ENCODE measurements at regions not wholly inside any gene's neighbourhood (a gene's known extent, or its start where the extent isn't known, plus 50 kb on each side); places are given as distances from the start of the nearest gene placed in this dataset.

DNA sequence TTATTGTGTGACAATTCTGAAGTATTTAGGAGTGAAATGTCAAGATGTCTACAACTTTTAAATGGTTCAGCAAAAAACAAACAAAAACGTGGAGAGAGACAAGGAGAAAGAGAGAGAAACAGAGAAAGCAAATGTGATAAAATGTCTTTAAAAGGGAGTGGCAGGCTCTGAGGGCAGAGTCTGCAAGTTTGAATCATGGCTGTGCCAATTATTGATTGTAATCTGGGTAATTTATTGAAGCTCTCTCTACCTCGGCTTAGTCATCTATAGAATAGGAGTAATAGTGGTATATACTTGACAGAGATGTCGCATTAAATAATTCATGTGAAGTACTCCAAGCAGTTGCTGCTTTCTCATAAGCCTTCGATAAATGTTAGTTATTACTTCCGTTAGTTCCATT lies 61.3 kb upstream of the ARID1B start:
- no peak overlapping the region for H3K4me3 ChIP-seq (ENCODE audit: low read depth, low read length)
- TF ChIP-seq, protein P1, sequence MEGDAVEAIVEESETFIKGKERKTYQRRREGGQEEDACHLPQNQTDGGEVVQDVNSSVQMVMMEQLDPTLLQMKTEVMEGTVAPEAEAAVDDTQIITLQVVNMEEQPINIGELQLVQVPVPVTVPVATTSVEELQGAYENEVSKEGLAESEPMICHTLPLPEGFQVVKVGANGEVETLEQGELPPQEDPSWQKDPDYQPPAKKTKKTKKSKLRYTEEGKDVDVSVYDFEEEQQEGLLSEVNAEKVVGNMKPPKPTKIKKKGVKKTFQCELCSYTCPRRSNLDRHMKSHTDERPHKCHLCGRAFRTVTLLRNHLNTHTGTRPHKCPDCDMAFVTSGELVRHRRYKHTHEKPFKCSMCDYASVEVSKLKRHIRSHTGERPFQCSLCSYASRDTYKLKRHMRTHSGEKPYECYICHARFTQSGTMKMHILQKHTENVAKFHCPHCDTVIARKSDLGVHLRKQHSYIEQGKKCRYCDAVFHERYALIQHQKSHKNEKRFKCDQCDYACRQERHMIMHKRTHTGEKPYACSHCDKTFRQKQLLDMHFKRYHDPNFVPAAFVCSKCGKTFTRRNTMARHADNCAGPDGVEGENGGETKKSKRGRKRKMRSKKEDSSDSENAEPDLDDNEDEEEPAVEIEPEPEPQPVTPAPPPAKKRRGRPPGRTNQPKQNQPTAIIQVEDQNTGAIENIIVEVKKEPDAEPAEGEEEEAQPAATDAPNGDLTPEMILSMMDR (IDR thresholded peaks at IDR 0.05; ENCODE audit: insufficient read depth, low read depth, low read length, missing control alignments) = no peak
- no peak for DNase-seq (ENCODE audit: low read depth)

DNA sequence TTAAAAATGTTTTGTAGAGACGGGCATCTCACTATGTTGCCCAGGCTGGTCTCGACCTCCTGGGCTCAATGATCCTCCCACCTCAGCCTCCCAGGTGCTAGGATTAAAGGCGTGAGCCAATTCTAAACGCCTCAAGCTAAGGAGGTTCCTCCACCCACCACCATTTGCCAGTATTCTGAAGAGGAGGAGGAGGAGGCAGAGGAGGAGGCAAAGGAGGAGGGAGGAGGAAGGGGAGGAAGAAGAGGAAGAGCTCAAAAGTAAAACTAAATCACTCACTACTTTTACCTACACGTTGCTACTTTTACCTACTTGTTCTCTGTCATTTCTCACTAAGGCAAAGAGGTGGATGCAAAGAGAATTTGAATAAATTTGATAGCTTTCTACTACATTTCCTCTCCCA lies 63.6 kb upstream of the ARID1B start:
- TF ChIP-seq, protein P1 (IDR thresholded peaks at IDR 0.05; ENCODE audit: insufficient read depth, low read depth, low read length, missing control alignments) = no peak
- no peak for DNase-seq (ENCODE audit: low read depth)
- H3K4me3 ChIP-seq (ENCODE audit: low read depth, low read length) = no peak overlapping the region

DNA sequence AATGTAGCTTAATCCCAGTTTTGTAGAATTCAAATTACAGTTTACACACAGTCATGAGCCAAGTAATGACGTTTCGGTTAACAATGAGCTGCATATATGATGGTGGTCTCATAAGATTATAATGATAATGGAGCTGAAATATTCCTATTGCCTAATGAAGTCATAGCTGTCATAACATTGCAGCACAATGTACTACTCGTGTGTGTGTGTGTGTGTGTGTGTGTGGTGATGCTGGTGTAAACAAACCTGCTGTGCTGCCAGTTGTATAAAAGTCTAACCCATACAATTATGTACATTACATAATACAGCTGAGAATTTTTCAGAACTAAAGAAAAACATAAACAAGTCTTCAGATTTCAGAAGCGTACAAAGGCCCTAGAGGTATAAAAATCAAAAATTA lies 66.7 kb upstream of the ARID1B start:
- TF ChIP-seq, protein P1 (IDR thresholded peaks at IDR 0.05; ENCODE audit: insufficient read depth, low read depth, low read length, missing control alignments) = no peak
- no peak overlapping the region for H3K4me3 ChIP-seq (ENCODE audit: low read depth, low read length)
- no peak for DNase-seq (ENCODE audit: low read depth)

DNA sequence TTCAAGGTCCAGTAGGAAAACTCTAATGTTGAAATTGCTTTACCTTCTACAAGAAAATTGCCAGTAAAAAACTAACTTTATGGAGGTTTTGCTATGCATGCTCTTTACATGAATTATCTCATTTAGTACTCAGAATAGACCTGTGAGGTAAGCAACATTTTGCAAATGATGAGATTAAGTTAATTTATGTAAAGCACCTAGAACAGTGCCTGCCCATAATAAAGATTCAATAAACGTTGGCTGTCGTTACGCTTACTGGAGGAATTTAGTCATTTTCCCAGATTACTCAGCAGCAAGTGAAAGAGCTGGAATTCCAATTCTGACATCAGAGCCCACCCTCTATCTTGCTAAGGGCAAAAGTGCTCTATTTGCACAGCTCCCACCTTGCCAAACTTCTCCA lies 69.4 kb upstream of the ARID1B start:
- no peak for DNase-seq (ENCODE audit: low read depth)
- TF ChIP-seq, protein P1 (IDR thresholded peaks at IDR 0.05; ENCODE audit: insufficient read depth, low read depth, low read length, missing control alignments) = no peak
- H3K4me3 ChIP-seq (ENCODE audit: low read depth, low read length) = no peak overlapping the region

DNA sequence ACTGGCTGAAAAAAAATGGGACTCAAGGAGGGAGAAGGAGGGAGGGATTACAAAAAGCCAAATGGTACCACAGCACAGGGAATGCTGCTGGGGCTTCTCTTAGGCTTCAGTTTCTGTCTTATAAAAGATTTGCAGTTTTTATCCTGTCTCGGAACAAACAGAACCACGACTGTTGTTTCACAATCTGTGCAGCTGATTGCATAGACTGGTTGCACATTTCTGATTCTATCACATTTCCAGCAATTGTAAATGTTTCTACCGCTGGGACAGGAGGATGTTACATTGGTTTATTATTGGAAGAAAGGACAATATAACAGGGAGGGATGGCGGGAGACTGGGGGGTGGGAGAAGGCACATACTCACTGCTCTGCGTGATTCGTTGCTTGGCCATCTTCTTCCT lies 73.5 kb upstream of the ARID1B start:
- no peak for DNase-seq (ENCODE audit: low read depth)
- no peak overlapping the region for H3K4me3 ChIP-seq (ENCODE audit: low read depth, low read length)
- TF ChIP-seq, protein P1 (IDR thresholded peaks at IDR 0.05; ENCODE audit: insufficient read depth, low read depth, low read length, missing control alignments) = no peak

DNA sequence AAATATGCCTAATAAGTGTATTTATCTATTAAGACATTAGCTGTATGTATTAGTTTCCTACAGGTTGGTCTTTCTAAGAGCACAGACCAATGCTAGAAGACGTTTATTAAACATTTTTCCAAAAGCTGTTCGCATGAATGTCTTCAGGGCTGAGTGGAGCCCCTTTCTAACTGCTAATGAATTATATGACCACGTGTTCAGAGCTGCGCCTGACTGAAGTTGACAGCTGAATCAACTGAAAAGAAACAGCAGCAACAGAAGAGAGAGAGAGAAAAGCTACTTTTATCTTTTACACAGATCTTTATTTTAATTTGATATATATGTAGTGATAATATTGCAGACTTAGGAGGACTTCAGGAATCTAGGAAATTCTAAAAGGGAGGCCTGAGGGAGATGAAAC lies 75.2 kb upstream of the ARID1B start:
- no peak overlapping the region for H3K4me3 ChIP-seq (ENCODE audit: low read depth, low read length)
- TF ChIP-seq, protein P1 (IDR thresholded peaks at IDR 0.05; ENCODE audit: insufficient read depth, low read depth, low read length, missing control alignments) = no peak
- DNase-seq (ENCODE audit: low read depth) = no peak

DNA sequence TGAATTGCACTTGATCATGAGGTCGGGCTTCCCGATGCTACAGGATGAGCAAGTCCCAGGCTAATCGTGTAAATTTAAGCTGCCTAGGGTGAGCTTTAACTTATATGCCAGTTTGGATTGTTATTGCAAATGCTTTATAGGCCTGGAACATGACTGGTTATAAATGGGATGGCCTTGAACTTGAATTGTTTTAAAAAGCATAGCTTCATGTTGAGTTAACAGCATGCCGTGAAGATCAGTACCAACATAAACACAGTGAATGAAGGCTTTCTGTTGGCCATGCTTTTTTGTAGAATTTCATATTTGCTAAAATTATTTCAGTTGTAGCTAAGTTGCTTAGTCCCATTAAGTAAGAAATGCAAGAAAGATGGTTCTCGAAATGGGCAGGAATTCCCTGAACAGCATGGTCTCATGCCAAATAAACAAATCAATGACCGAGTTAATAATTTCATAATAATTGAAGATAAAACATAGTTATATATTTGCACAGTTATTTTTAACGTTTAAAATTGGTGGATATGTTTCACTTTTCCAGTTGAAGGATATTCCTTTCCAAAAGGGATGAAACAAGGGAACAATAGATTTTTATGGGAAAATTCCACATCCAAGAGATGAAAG lies 76.6 kb upstream of the ARID1B start:
- no peak overlapping the region for H3K4me3 ChIP-seq (ENCODE audit: low read depth, low read length)
- TF ChIP-seq, protein P1 (IDR thresholded peaks at IDR 0.05; ENCODE audit: insufficient read depth, low read depth, low read length, missing control alignments) = no peak
- DNase-seq (ENCODE audit: low read depth) = no peak
